Embryonic facial prominence (tissue), 1 donor: ENCODE measurements at regions not wholly inside any gene's neighbourhood (a gene's known extent, or its start where the extent isn't known, plus 50 kb on each side); places are given as distances from the start of the nearest gene placed in this dataset.
A peak's percentile ranks its signal among the peaks of the same experiment; 100 is the strongest.
"Not testable (repeated sequence)": the region's sequence is repeated elsewhere in the genome, so short reads cannot be mapped to it uniquely, and the experiment has no call there.

Source experiments
- DNase-seq: peaks from one replicate; pipeline ENCODE4 v3.0.0-alpha.2; 2016; ENCODE audit errors: extremely low spot score

DNA sequence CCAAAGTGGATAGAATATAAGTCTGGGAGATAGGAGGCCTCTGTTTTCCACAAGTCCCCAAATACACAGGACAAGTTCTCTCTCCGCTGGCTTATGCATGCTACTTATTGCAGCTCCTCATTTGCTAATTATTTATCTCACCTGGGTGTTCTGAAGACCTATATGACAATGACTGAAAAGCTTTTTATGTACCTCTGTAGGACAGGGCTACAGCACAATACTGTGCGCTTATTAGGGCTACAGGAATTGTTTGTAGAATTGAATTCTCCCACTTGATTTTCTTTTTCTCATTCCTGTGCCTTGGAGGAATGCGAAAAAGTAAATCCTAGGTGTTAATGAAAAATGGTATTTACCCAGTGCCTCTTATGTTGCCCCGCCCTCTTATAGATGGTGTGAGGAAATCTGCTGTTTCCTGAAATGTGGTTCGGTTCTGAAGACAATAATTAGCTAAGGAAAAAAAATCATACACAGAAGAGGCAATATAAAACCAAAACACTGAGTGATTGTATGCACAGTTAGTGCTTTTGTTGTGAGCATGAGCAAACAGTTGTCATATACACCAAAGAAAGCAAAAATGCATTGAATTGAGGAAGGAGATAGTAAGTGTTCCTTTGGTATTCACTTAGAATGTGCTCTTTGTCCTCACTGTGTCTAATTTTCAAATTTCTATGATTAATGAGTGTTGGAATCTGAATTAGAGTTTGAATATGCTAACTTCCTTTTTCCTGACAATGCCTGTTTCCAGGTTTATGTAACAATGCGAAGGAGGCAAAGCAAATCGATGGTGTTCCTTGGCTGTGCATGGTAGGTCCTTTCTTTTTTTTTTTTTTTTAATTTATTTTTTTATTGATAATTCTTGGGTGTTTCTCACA is 78.7 kb upstream of the PNPT1 start:
- DNase-seq, result no peak

DNA sequence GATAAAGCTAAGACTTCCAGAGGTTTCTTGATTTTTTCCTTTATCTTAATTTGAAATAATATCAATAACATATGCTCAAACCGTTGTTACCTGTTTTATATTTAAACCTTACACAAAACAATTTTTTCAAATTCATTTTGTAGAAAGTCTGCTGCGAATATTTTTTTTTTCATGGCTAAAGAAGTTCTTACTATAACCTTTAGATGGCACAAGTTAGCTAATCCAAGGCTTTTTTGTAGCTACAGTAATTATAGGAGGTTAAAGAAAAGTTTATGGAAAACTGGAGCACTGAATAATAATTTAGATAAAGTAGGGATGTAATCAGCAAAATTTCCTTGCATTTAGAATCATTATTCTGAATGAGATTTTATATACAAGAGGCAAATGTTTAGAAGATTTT is 78.0 kb upstream of the PNPT1 start:
- peak; percentile 31 for DNase-seq

DNA sequence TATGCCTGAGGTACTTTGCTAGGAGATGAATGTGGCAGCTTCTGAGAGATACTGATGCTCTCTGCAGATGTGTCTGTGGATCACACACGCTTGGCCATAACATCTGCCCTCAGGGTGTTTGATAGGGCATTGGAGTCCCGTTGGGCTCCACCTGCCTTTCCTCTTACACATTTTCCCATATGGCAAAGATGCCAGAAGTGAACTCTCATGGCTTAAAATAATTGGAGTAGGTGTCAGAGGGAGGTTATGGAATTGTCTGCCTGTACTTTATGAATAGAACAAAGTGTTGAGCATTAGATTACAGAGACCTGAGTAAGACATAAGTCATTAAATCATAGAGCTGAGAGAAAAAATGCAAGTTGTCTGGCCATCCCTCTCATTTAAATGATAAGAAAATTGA is 75.3 kb upstream of the PNPT1 start:
- DNase-seq, result no peak

DNA sequence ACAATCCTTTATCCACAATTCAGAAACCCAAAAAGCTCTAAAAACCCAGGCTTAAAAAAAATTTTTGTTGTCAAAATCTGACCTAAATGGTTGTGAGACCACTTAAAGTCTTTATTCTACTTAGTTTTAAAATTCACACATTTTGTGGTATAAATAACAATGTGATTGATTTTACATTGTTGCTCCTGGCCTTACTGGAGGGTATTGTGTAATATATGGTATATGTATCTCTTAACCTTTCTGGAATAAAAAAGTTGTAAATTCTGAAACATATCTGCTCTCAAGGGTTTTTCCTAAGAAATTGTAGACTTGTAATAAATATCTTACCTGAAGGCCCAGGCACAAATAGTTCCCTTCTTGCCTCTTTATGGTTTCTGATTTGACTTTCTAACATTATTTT is 73.3 kb upstream of the PNPT1 start:
- DNase-seq, result no peak

DNA sequence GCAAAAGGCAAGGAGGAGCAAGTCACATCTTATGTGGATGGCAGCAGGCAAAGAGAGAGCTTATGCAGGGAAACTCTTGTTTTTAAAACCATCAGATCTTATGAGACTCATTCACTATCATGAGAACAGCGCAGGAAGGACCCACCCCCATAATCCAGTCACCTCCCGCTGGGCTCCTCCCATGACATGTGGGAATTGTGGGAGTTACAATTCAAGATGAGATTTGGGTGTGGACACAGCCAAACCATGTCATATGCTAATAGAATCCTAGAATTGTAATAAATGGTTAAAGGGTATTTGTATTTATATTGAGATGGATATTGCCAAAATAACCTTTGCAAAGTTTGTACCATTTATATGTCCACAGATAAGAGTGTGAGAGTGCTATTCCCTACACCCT is 72.1 kb upstream of the PNPT1 start:
- DNase-seq, result not testable (repeated sequence)

DNA sequence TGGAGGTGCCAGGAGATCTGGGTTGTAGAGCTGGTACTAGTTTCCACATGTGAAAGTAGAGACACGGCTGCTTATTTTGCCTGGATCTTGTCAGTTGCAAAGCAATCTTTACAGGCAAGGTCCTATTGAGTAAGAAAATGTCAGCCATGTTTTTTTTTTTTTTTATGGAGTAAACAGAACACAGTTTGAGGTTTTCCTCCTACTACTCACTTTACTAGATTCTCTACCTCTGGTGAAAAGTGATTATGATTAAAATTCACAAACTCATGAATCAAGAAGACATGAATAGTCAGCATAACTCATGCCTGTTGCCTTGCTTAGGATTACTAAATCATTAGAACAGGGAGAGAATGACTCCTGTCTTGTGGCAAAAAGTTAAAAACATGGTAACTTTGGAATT is 70.1 kb upstream of the PNPT1 start:
- no peak for DNase-seq

DNA sequence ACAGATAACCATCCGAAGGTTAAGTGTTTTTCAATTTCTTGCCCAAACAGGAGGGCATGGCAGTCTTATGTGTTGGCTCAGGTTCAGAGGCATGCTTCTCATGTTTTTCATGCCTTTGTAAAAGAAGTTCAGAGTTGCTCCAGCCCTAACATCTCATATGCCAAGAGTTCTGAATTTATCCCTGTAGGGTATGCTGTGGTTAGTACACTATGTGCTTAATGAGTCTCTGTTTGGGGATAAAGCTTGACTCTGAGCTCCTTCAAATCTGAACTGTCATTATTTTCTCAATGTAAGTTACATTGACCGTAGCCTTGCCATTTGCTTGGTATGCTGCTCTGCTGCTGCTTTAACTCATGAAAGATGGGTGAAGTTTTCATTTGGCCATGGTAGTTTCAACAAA is 67.9 kb upstream of the PNPT1 start:
- DNase-seq, result no peak

DNA sequence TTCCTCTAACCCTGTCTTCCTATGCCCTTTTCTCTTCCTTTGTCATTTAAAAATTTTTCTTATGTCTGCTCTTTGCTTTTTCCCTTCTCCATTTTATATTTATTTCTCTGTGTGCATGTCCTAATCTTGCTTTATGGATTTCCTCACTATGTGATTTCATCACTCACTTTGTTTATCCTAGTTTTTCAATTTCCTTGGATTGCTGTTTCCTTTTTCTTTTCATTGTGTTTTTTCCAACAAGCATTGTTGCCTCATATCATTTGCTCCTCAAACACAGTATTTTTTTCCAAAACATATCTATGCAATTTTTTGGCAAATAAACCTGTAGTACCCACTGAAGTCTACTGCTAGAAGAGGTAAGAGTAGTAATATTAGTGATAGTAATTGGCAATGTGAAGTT is 67.4 kb upstream of the PNPT1 start:
- no peak for DNase-seq

DNA sequence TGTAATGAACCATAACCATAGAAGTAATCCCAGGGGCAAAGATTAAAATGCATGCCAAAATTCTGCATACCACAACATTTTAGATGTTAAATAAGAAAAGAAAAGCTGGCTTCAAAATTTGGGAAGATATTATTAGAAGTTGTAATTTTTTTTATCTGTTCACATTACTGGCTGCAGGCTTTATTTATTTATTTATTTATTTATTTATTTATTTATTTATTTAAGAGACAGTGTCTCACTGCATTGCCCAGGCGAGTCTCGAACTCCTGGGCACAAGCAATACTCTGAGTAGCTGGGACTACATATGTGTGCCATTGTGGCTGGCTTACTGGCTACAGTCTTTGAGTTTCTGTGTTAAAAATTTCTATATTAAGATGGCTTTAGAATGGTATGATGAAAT is 66.5 kb upstream of the PNPT1 start:
- no peak for DNase-seq

DNA sequence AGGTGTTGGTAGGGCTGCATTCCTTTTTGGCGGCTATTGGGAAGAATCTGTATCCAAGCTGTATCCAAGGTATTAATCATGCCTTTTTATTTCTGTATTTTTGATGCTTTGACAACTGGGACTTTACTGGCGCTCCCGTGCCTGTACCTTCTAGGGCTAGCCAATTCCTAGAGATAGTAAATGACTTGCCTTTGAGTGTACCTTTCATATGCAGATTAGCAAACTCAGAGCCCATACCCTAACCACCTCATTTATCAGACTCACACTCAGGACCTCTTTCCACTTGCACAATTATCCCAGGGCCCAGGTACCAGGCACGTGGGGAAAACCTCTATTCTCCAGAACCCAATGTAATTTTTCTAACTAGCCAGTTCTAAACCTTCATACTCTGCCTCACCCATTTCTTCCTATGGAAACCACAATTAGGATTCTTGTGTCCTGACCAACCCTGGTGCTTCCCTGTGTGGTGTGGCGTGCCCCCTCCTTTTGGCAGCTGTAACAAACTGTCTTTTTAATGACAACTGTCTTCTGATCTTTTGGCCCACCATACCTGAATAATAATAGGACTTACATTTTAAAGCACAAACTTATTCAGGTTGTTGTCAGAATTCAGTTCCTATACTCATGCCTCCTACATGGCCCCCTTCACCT is 65.8 kb upstream of the PNPT1 start:
- DNase-seq, result no peak

DNA sequence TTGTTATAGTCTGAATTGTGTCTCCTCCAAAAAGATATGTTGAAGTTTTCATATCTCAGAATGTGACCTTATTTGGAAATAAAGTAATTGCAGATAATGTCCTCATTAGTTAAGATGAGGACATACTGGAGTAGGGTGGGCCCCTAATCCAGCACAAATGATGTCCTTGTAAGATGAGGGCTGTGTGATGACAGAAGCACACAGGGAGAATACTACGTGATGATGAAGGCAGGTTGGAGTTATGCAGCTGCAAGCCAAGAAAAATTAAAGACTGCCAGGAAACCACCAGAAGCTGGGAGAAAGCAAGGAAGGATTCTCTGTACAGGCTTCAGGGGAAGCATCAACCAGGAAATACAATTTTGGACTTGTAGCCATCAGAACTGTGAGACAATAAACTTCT is 58.3 kb upstream of the PNPT1 start:
- no peak for DNase-seq

DNA sequence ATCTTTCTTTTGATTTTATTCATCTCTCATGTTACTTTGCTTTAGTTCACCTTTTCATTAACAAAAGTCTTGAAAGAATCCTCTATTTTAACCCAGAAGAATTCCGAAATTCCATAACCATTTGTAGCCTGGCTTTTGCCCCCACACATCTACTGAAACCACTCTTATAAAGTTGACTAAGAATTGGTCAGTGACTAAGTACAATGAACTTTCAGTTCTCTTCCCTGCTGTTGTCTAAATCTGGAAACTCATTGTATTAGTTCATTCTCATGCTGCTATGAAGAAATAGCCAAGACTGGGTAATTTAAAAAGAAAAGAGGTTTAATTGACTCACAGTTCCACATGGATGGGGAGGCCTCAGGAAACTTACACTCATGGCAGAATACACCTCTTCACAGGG is 49.9 kb upstream of the PNPT1 start:
- DNase-seq, result no peak
